ENCODE measurements at regions not wholly inside any gene's neighbourhood (a gene's known extent, or its start where the extent isn't known, plus 50 kb on each side); places are given as distances from the start of the nearest gene placed in this dataset.

GRCh38 chr13:90798381-90798780 is 549.1 kb upstream of the MIR17HG start:
- H3K4me1 ChIP-seq (ENCODE audit: control insufficient read depth in 4 of 4, insufficient read depth in 4 of 4, low read length in 3 of 4) = no peaks in the 10 kb centered on the region
- H3K4me3 ChIP-seq (ENCODE audit: low read depth in 1 of 3, low read length in 3 of 3) = no peak overlapping the region
- no peaks in the 10 kb centered on the region for H3K36me3 ChIP-seq (ENCODE audit: control insufficient read depth in 4 of 4, insufficient read depth in 3 of 4, low read depth in 1 of 4, low read length in 3 of 4)
- 72% methylated on average over 3 of the region's 3 CpGs for WGBS
- DNase-seq (ENCODE audit: low spot score) = no peak
- no peak overlapping the region for H3K27ac ChIP-seq (ENCODE audit: low read depth in 1 of 2, low read length in 2 of 2)
- H3K27me3 ChIP-seq (ENCODE audit: control insufficient read depth in 4 of 4, insufficient read depth in 4 of 4, low read length in 3 of 4) = no peaks in the 10 kb centered on the region
- H3K9me3 ChIP-seq (ENCODE audit: control insufficient read depth in 4 of 4, low read length in 3 of 4) = no peaks in the 10 kb centered on the region
- no peak for TF ChIP-seq RAD21 (IDR thresholded peaks at IDR 0.05)
- no peak for TF ChIP-seq ATF3 (IDR thresholded peaks at IDR 0.05)
- no peak for TF ChIP-seq HNF4A (conservative IDR thresholded peaks at IDR 0.05)
- TF ChIP-seq CTCF (IDR thresholded peaks at IDR 0.05; ENCODE audit: low read depth, low read length, missing input control) = no peak
- no peak for TF ChIP-seq FOXA1 (IDR thresholded peaks at IDR 0.05)
- no peak for TF ChIP-seq JUND (IDR thresholded peaks at IDR 0.05)
- TF ChIP-seq EGR1 (IDR thresholded peaks at IDR 0.05; ENCODE audit: low read depth in 2 of 2) = no peak
- no peak for TF ChIP-seq SP1 (IDR thresholded peaks at IDR 0.05)
- TF ChIP-seq TAF1 (conservative IDR thresholded peaks at IDR 0.05) = no peak
- no peak for TF ChIP-seq FOXA2 (IDR thresholded peaks at IDR 0.05)
- TF ChIP-seq HNF4G (IDR thresholded peaks at IDR 0.05) = no peak
- TF ChIP-seq ZBTB33 (IDR thresholded peaks at IDR 0.05) = no peak
- TF ChIP-seq NR2F2 (IDR thresholded peaks at IDR 0.05) = no peak
- no peak overlapping the region for H3K9ac ChIP-seq (ENCODE audit: low read depth in 1 of 2, low read length in 2 of 2)

- Histone ChIP-seq H3K4me3 (ENCODE audit: low read depth in 1 of 3, low read length in 3 of 3) (no peak overlapping the region), H3K36me3 (ENCODE audit: control insufficient read depth in 4 of 4, insufficient read depth in 3 of 4, low read depth in 1 of 4, low read length in 3 of 4) (no peaks in the 10 kb centered on the region), H3K27ac (ENCODE audit: low read depth in 1 of 2, low read length in 2 of 2) (no peak overlapping the region), H3K9ac (ENCODE audit: low read depth in 1 of 2, low read length in 2 of 2) (no peak overlapping the region), H3K27me3 (ENCODE audit: control insufficient read depth in 4 of 4, insufficient read depth in 4 of 4, low read length in 3 of 4) (no peaks in the 10 kb centered on the region), H3K4me1 (ENCODE audit: control insufficient read depth in 4 of 4, insufficient read depth in 4 of 4, low read length in 3 of 4) (no peaks in the 10 kb centered on the region), H3K9me3 (ENCODE audit: control insufficient read depth in 4 of 4, low read length in 3 of 4) (no peaks in the 10 kb centered on the region)
- TF ChIP-seq HNF4A (conservative IDR thresholded peaks at IDR 0.05) = no peak
- no peak for TF ChIP-seq CTCF (IDR thresholded peaks at IDR 0.05; ENCODE audit: low read depth, low read length, missing input control)
- no peak for TF ChIP-seq HNF4G (IDR thresholded peaks at IDR 0.05)
- TF ChIP-seq ATF3 (IDR thresholded peaks at IDR 0.05) = no peak
- no peak for TF ChIP-seq REST (IDR thresholded peaks at IDR 0.05)
- no peak for TF ChIP-seq ZBTB33 (IDR thresholded peaks at IDR 0.05)
- no peak for TF ChIP-seq YY1 (IDR thresholded peaks at IDR 0.05)
- TF ChIP-seq RAD21 (IDR thresholded peaks at IDR 0.05) = no peak
- no peak for TF ChIP-seq GABPA (IDR thresholded peaks at IDR 0.05 in 1 of 2, conservative IDR thresholded peaks at IDR 0.05 in 1 of 2)
- no peak for TF ChIP-seq FOXA2 (IDR thresholded peaks at IDR 0.05)
- TF ChIP-seq RXRA (IDR thresholded peaks at IDR 0.05) = no peak
- TF ChIP-seq JUND (IDR thresholded peaks at IDR 0.05) = no peak
- no peak for TF ChIP-seq MAX (IDR thresholded peaks at IDR 0.05)
- no peak for TF ChIP-seq SP1 (IDR thresholded peaks at IDR 0.05)
- whole genome bisulfite sequencing = 69% methylated on average over 3 of the region's 3 CpGs
- DNase-seq (ENCODE audit: low spot score) = no peak
Observed at GRCh38 chr13:90800082-90800746, 547.3 kb upstream of the MIR17HG start.

All from liver (tissue), 8 donors.